Panc1 (cell line): ENCODE measurements at regions not wholly inside any gene's neighbourhood (a gene's known extent, or its start where the extent isn't known, plus 50 kb on each side); places are given as distances from the start of the nearest gene placed in this dataset.

Source experiments
- ATAC-seq: fragments of 200-7000 bp; cut with Tn5 transposase; 2 replicates; pipeline ENCODE4 v1.9.1; 2020; ENCODE audit warnings: mild to moderate bottlenecking, moderate library complexity
- BruUV-seq: library from RNA; stranded (reverse); fragments of 400-500 nt; replicated peaks from 2 replicates; lab custom pipeline; 2021; lab: Mats Ljungman, UMichigan
- CTCF ChIA-PET: fragments of 300-600 bp; sonication (Branson Sonifier 250); formaldehyde crosslinking; loops from one replicate; lab custom pipeline; 2022; ENCODE audit warnings: antibody characterized with exemption; lab: Charles Lee
- POLR2A ChIA-PET: fragments of 300-600 bp; sonication (Branson Sonifier 250); formaldehyde crosslinking; loops from one replicate; lab custom pipeline; 2022; ENCODE audit warnings: antibody characterized with exemption; lab: Charles Lee
- DNase-seq: peaks from one replicate; pipeline ENCODE4 v3.0.0-alpha.2; 2010; ENCODE audit warnings: low read depth, low spot score
- H3K27ac ChIP-seq: 2 replicates; pipeline ENCODE4 v1.5.1; 2011; ENCODE audit warnings: mild to moderate bottlenecking, low read length, inconsistent platforms
- H3K27me3 ChIP-seq: fragments of 200-500 bp; sonication (Bioruptor generic); 2 replicates; pipeline ENCODE4 v1.6.0; 2014; ENCODE audit warnings: low read length, inconsistent platforms; ENCODE audit not compliant: control insufficient read depth, insufficient read depth
- H3K36me3 ChIP-seq: fragments of 200-500 bp; sonication (Bioruptor generic); 2 replicates; pipeline ENCODE4 v1.5.1; 2014; ENCODE audit warnings: inconsistent platforms, mild to moderate bottlenecking, low read length, moderate library complexity; ENCODE audit not compliant: control insufficient read depth, insufficient read depth
- H3K4me1 ChIP-seq: 2 replicates; pipeline ENCODE4 v1.5.1; 2011; ENCODE audit warnings: inconsistent platforms, mild to moderate bottlenecking, low read length, moderate library complexity; ENCODE audit not compliant: control insufficient read depth, insufficient read depth
- H3K4me3 ChIP-seq, 2 experiments: 2 replicates each; pipeline ENCODE4 v1.5.1; 2011 to 2012; ENCODE audit warnings: low read depth in 2 of 2, low read length in 2 of 2, mild to moderate bottlenecking in 2 of 2, inconsistent platforms in 1 of 2, moderate library complexity in 1 of 2
- H3K9me3 ChIP-seq: fragments of 200-500 bp; sonication (Bioruptor generic); 2 replicates; pipeline ENCODE4 v1.5.1; 2014; ENCODE audit warnings: low read depth, mild to moderate bottlenecking, inconsistent platforms, low read length, moderate library complexity; ENCODE audit not compliant: control insufficient read depth, insufficient read depth
- POLR2AphosphoS5 ChIP-seq: IDR thresholded peaks from 2 replicates; pipeline ENCODE4 v1.6.1; 2012; ENCODE audit warnings: mild to moderate bottlenecking, low read depth, low read length, moderate library complexity
- SIN3A ChIP-seq: IDR thresholded peaks from 2 replicates; pipeline ENCODE4 v1.6.1; 2012; ENCODE audit warnings: low read depth, mild to moderate bottlenecking, low read length, moderate library complexity, borderline replicate concordance; ENCODE audit not compliant: insufficient read depth
- TCF7L2 ChIP-seq: IDR thresholded peaks from 2 replicates; pipeline ENCODE4 v1.6.1; 2011; ENCODE audit warnings: mild to moderate bottlenecking, low read depth, low read length, inconsistent platforms
- in situ Hi-C: cut with HindIII; loops from 2 replicates; pipeline ENCODE4 v1.10.0; 2016; ENCODE audit warnings: low sequenced_read_pairs, low pct_unique_long_range_greater_than_20kb
- intact Hi-C: fragments of 100-400 bp; cut with micrococcal nuclease; formaldehyde crosslinking; loops from one replicate; pipeline ENCODE4 v1.10.0; 2022; ENCODE audit not compliant: unreplicated experiment
- TF ChIP-seq, protein P1 (sequence below): fragments of 450-650 bp; IDR thresholded peaks from 2 replicates; pipeline ENCODE4 v1.5.1; 2017; ENCODE audit warnings: mild to moderate bottlenecking
- TF ChIP-seq, protein P2 (sequence below), 2 experiments: IDR thresholded peaks; 2 replicates each; pipeline ENCODE4 v1.6.1; 2011 to 2012; ENCODE audit warnings: low read depth in 2 of 2, control low read depth in 1 of 2, low read length in 1 of 2, mild to moderate bottlenecking in 1 of 2, moderate library complexity in 1 of 2; ENCODE audit not compliant: insufficient read depth in 1 of 2

DNA sequence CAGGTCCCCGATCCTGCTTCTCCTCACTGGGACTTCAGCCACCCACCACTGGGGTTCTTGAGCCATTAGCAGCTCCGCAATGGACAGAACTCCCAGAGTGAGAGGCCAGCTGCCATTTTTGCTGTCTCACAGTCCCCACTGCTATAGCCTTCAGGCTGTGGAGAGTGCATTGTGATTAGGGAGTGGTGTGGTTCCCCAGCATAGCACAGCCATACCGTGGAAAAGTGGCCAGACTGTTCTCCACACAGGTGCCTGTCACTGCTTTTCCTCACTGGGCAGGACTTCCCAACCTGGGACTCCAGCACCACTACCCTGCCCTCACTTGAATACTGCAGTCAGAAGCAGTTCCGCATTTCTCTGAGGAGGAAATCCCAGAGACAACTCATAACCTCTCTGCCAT, 270.3 kb upstream of the DCBLD2 start:
- Histone ChIP-seq H3K4me1 (no peaks in the 10 kb centered on the region), H3K27ac (no peak overlapping the region), H3K4me3 (no peak overlapping the region), H3K27me3 (no peaks in the 10 kb centered on the region), H3K36me3 (no peaks in the 10 kb centered on the region), H3K9me3 (no peaks in the 10 kb centered on the region)
- CTCF ChIA-PET, result interaction anchor here (0.6 kb wide), 1 partner anchor 148 kb away, joined by 4 read pairs; no protein-coding TSS in a partner anchor
- in situ Hi-C loops (no loop called here), intact Hi-C loops (loop anchor here (2.0 kb wide), 1 partner anchor 149 kb away; no protein-coding TSS in a partner anchor)
- DNase-seq, result no peak
- no TSS peak for BruUV-seq
- ATAC-seq, result no peak
- POLR2A ChIA-PET, result no interaction called here
- TF ChIP-seq POLR2AphosphoS5, result no peak
- no peak for TF ChIP-seq SIN3A
- TF ChIP-seq, protein P1, sequence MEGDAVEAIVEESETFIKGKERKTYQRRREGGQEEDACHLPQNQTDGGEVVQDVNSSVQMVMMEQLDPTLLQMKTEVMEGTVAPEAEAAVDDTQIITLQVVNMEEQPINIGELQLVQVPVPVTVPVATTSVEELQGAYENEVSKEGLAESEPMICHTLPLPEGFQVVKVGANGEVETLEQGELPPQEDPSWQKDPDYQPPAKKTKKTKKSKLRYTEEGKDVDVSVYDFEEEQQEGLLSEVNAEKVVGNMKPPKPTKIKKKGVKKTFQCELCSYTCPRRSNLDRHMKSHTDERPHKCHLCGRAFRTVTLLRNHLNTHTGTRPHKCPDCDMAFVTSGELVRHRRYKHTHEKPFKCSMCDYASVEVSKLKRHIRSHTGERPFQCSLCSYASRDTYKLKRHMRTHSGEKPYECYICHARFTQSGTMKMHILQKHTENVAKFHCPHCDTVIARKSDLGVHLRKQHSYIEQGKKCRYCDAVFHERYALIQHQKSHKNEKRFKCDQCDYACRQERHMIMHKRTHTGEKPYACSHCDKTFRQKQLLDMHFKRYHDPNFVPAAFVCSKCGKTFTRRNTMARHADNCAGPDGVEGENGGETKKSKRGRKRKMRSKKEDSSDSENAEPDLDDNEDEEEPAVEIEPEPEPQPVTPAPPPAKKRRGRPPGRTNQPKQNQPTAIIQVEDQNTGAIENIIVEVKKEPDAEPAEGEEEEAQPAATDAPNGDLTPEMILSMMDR, result no peak
- TF ChIP-seq TCF7L2, result no peak
- TF ChIP-seq, protein P2, sequence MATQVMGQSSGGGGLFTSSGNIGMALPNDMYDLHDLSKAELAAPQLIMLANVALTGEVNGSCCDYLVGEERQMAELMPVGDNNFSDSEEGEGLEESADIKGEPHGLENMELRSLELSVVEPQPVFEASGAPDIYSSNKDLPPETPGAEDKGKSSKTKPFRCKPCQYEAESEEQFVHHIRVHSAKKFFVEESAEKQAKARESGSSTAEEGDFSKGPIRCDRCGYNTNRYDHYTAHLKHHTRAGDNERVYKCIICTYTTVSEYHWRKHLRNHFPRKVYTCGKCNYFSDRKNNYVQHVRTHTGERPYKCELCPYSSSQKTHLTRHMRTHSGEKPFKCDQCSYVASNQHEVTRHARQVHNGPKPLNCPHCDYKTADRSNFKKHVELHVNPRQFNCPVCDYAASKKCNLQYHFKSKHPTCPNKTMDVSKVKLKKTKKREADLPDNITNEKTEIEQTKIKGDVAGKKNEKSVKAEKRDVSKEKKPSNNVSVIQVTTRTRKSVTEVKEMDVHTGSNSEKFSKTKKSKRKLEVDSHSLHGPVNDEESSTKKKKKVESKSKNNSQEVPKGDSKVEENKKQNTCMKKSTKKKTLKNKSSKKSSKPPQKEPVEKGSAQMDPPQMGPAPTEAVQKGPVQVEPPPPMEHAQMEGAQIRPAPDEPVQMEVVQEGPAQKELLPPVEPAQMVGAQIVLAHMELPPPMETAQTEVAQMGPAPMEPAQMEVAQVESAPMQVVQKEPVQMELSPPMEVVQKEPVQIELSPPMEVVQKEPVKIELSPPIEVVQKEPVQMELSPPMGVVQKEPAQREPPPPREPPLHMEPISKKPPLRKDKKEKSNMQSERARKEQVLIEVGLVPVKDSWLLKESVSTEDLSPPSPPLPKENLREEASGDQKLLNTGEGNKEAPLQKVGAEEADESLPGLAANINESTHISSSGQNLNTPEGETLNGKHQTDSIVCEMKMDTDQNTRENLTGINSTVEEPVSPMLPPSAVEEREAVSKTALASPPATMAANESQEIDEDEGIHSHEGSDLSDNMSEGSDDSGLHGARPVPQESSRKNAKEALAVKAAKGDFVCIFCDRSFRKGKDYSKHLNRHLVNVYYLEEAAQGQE (IDR thresholded peaks at IDR 0.05; ENCODE audit: insufficient read depth in 1 of 2, low read depth in 2 of 2, low read length in 1 of 2), result no peak

DNA sequence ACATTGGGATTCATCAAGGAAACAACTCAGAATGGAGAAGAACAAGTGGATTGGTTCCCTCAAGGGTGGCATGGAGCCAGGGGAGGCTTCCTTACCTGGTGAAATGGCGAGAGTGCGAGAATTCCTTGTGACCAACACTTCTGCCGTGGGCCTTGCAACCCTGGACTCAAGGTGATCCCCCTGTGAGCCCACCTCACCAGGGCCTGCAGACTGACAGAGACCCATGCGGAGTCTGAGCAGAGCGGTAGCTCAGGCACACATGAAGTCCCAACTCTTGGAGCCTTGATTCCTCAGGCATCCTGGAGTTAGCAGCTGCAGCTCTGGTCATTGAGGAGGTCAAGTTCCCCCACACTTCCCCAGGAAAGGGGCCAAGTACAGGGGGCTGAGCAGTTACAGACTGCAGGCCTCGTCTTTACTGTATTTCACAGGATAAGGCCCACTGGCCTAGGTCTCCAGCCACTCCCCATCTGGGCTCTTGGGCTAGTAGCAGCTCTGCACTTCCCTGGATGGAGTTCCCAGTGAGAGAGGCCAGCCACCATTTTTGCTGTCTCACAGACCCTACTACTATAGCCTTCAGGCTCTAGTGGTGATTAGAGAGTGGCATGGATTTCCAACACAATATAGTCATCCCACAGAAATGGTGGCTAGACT, 269.5 kb upstream of the DCBLD2 start:
- CTCF ChIA-PET, result no interaction called here
- POLR2A ChIA-PET, result no interaction called here
- ATAC-seq (no peak), DNase-seq (no peak)
- Histone ChIP-seq H3K9me3 (no peaks in the 10 kb centered on the region), H3K27ac (no peak overlapping the region), H3K36me3 (no peaks in the 10 kb centered on the region), H3K27me3 (no peaks in the 10 kb centered on the region), H3K4me1 (no peaks in the 10 kb centered on the region), H3K4me3 (no peak overlapping the region)
- intact Hi-C loops (no loop called here), in situ Hi-C loops (no loop called here)
- BruUV-seq, result no TSS peak
- TF ChIP-seq SIN3A, result no peak
- TF ChIP-seq, protein P2 (IDR thresholded peaks at IDR 0.05; ENCODE audit: insufficient read depth in 1 of 2, low read depth in 2 of 2, low read length in 1 of 2), result no peak
- no peak for TF ChIP-seq POLR2AphosphoS5
- TF ChIP-seq TCF7L2, result no peak
- TF ChIP-seq, protein P1, result no peak
